ENCODE measurements at regions not wholly inside any gene's neighbourhood (a gene's known extent, or its start where the extent isn't known, plus 50 kb on each side); places are given as distances from the start of the nearest gene placed in this dataset.
"Not testable (repeated sequence)": the region's sequence is repeated elsewhere in the genome, so short reads cannot be mapped to it uniquely, and the experiment has no call there.

DNA sequence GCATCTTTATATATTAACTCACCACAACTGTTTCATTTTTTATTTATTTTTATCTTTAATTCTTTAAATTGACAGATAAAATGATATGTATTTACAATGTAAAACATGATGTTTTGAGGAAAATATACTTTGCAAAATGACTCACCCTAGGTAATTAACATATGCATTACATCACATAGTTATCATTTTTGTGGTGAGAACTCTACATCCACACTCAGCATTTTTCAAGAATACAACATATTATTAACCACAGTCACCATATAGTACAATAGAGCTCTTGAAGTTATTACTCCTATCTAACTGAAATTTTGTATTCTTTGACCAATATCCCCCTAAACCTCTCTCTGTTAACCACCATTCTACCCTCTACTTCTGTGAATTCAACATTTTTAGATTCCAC is 194.7 kb upstream of the KIF2B start:
- TF ChIP-seq, protein P1, sequence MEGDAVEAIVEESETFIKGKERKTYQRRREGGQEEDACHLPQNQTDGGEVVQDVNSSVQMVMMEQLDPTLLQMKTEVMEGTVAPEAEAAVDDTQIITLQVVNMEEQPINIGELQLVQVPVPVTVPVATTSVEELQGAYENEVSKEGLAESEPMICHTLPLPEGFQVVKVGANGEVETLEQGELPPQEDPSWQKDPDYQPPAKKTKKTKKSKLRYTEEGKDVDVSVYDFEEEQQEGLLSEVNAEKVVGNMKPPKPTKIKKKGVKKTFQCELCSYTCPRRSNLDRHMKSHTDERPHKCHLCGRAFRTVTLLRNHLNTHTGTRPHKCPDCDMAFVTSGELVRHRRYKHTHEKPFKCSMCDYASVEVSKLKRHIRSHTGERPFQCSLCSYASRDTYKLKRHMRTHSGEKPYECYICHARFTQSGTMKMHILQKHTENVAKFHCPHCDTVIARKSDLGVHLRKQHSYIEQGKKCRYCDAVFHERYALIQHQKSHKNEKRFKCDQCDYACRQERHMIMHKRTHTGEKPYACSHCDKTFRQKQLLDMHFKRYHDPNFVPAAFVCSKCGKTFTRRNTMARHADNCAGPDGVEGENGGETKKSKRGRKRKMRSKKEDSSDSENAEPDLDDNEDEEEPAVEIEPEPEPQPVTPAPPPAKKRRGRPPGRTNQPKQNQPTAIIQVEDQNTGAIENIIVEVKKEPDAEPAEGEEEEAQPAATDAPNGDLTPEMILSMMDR (IDR thresholded peaks at IDR 0.05; ENCODE audit: insufficient read depth, missing control alignments), result no peak
- DNase-seq (ENCODE audit: insufficient read length, low spot score), result no peak
- FAIRE-seq, result no peak

DNA sequence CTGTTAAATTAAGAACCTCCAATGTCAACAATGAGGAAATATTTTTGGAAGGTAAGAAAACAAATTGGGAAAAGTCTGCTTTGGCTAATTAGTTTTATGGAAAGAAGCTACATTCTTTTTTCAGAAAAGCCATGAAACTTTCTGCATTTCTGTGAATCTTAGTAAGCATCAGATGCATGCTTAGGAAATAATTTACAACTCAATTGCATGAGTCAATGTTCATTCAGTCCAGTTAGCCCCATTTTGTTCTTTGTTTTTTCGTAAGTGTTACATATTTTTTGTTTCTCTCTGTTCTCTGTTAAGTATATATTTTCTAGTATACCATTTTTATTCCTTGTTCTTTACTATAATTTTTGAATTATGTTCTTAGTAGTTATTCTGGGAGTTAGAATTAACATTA is 195.2 kb upstream of the KIF2B start:
- FAIRE-seq, result no peak
- TF ChIP-seq, protein P1 (IDR thresholded peaks at IDR 0.05; ENCODE audit: insufficient read depth, missing control alignments), result no peak
- DNase-seq (ENCODE audit: insufficient read length, low spot score), result no peak

DNA sequence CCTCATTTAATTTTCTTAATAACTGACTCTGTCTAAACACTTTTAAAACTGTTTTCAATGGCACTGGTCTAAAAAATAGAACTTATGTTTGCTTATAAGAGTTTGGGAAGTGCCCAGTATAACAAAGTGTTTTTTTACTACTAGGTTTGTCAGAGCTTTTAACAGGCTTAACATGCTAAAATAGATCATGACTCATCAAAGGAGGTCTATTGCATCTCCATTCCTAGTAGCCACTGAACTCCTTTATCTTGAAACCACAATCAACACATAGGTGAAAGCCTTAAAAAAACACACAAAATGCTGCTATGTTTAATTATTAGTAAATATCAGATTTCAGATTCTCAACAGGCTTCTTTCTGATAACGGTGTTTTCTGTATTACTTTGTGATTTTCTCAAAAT is 196.4 kb upstream of the KIF2B start:
- DNase-seq (ENCODE audit: insufficient read length, low spot score) (no peak), FAIRE-seq (no peak)
- TF ChIP-seq, protein P1 (IDR thresholded peaks at IDR 0.05; ENCODE audit: insufficient read depth, missing control alignments), result no peak

DNA sequence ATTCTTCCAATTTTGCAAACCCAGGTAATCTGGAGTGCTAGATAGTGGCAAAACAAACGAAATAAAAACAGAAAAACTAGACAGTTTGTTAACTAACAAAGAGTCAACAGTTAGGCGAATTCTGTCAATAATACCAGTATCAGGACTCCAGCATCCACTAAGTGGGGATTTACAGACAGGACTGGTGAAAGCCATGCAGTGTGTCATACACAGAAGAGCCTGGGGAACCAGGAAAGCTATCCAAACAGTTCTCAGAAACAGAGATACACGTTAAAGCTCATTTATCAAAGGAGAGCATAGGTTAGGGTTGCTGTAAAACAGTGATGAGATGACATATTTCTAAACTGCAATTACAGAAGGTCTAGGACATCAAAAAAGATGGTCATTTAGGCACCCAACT is 203.7 kb upstream of the KIF2B start:
- DNase-seq (ENCODE audit: insufficient read length, low spot score), result no peak
- TF ChIP-seq, protein P1 (IDR thresholded peaks at IDR 0.05; ENCODE audit: insufficient read depth, missing control alignments), result no peak
- FAIRE-seq, result no peak

DNA sequence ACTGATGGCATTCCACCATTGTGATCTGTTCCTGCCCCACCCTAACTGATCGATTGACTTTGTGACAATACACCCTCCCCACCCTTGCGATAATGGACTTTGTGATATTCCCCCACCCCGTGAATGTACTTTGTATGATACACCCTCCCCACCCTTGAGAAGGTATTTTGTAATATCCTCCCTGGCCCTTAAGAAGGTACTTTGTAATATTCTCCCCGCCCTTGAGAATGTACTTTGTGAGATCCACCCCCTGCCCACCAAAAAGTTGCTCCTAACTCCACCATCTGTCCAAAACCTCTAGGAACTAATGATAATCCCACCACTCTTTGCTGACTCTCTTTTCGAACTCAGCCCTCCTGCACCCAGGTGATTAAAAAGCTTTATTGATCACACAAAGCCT is 214.5 kb upstream of the KIF2B start:
- not testable (repeated sequence) for DNase-seq (ENCODE audit: insufficient read length, low spot score); FAIRE-seq

DNA sequence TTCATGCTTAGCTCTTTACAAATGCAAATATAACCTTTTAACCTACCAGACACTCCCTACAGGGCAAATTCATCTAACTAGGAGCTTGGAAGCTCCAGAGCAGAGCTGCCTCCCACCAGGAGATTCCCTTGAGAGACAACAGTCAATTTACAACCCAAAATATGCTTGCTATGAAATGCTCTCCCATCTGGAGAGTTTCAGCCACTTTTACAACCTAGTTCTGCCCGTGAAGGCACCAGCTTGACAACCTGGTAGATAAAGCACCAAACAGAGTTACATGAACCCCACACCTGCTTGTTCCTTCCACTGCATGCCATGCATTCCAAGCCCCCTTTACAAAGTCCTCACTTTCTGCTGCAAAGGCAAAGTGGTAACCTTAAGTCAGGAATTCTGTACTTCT is 215.3 kb upstream of the KIF2B start:
- FAIRE-seq (no peak), DNase-seq (ENCODE audit: insufficient read length, low spot score) (no peak)
- TF ChIP-seq, protein P1 (IDR thresholded peaks at IDR 0.05; ENCODE audit: insufficient read depth, missing control alignments), result no peak

DNA sequence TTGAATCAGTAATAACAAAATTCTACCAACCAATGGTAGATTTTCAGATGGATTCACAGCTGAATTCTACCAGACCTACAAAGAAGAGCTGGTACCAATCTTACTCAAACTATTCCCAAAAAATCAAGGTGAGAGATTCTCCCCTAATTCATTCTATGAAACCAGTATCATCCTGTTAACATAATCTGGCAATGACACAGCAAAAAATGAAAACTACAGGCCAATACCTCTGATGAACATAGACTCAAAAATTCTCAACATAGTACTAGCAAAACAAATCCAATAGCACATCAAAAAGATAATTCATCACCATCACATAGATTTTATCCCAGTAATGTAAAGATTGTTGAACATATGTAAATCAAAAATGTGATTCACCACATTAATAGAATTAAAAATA is 234.4 kb upstream of the KIF2B start:
- no peak for FAIRE-seq
- TF ChIP-seq, protein P1 (IDR thresholded peaks at IDR 0.05; ENCODE audit: insufficient read depth, missing control alignments), result no peak
- DNase-seq (ENCODE audit: insufficient read length, low spot score), result no peak

DNA sequence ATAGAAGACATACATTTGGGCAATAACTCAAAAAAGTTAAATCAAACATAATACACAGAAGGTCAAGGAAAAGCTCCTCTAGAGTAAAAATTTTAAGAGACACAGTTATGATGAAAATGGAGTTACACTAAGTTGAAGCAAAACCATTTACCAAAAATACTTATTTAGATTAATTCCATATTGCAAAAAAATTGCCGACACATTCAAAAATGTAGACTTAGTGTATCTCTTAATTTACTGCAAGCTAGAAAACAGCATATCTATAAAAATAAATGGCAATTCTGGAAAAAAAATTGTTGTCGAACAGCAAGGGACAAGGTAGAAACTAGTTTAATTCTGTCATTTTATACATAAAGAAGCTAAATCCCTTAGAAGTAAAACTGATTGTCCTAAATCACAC is 248.7 kb upstream of the KIF2B start:
- FAIRE-seq (no peak), DNase-seq (ENCODE audit: insufficient read length, low spot score) (no peak)
- TF ChIP-seq, protein P1 (IDR thresholded peaks at IDR 0.05; ENCODE audit: insufficient read depth, missing control alignments), result no peak
